OCI-LY1 (cell line): ENCODE measurements at regions not wholly inside any gene's neighbourhood (a gene's known extent, or its start where the extent isn't known, plus 50 kb on each side); places are given as distances from the start of the nearest gene placed in this dataset.

Experiments
- EZH2 ChIP-seq: fragments of 200-600 bp; sonication (generic), shearing (Covaris generic); IDR thresholded peaks from 2 replicates; pipeline ENCODE4 v1.8.0; 2017; ENCODE audit warnings: borderline replicate concordance, mixed run types, mild to moderate bottlenecking, antibody characterized with exemption, low read length, moderate library complexity, mixed read lengths
- TF ChIP-seq, protein P1 (sequence below): fragments of 200-600 bp; sonication (generic), shearing (Covaris generic); IDR thresholded peaks from 2 replicates; pipeline ENCODE4 v1.5.1; 2017; ENCODE audit warnings: mild to moderate bottlenecking, antibody characterized with exemption, low read length, moderate library complexity, mixed read lengths

DNA sequence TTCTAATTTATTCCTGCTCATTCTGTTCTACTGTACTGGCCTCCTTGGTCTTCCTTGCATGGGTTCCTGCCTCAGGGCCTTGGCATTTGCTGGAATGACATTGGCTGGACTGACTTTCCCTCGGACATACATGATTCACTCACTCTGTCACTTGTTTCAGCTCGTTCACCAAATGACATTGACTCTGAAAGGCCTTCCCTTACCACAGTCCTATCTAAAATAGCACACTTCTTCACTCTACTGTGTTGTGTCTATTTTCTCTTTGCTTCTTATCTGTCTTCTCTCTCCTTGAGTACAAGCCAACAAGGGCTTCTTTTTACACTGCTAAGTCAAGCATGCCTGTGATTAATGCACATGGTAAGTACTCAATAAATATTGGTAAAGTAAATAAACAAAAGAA lies 65.6 kb downstream of the SCG2 start:
- TF ChIP-seq, protein P1, sequence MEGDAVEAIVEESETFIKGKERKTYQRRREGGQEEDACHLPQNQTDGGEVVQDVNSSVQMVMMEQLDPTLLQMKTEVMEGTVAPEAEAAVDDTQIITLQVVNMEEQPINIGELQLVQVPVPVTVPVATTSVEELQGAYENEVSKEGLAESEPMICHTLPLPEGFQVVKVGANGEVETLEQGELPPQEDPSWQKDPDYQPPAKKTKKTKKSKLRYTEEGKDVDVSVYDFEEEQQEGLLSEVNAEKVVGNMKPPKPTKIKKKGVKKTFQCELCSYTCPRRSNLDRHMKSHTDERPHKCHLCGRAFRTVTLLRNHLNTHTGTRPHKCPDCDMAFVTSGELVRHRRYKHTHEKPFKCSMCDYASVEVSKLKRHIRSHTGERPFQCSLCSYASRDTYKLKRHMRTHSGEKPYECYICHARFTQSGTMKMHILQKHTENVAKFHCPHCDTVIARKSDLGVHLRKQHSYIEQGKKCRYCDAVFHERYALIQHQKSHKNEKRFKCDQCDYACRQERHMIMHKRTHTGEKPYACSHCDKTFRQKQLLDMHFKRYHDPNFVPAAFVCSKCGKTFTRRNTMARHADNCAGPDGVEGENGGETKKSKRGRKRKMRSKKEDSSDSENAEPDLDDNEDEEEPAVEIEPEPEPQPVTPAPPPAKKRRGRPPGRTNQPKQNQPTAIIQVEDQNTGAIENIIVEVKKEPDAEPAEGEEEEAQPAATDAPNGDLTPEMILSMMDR = no peak
- TF ChIP-seq EZH2 = no peak
